HCT116 (cell line): ENCODE measurements at regions not wholly inside any gene's neighbourhood (a gene's known extent, or its start where the extent isn't known, plus 50 kb on each side); places are given as distances from the start of the nearest gene placed in this dataset.

Experiments used
- ATAC-seq: fragments of 200-7000 bp; cut with Tn5 transposase; 2 replicates; pipeline ENCODE4 v1.9.1; 2020; ENCODE audit warnings: mild to moderate bottlenecking, moderate library complexity
- BruUV-seq: library from RNA; stranded (reverse); fragments of 400-500 nt; replicated peaks from 2 replicates; lab custom pipeline; 2021; lab: Mats Ljungman, UMichigan
- CTCF ChIA-PET: fragments of 300-600 bp; sonication (Branson Sonifier 250); formaldehyde crosslinking; loops from one replicate; lab custom pipeline; 2021; ENCODE audit warnings: antibody characterized with exemption; lab: Charles Lee
- POLR2A ChIA-PET: fragments of 300-600, 350-600 bp; sonication (Branson Sonifier 250); formaldehyde crosslinking; loops from one replicate; lab custom pipeline; 2021; ENCODE audit warnings: antibody characterized with exemption; lab: Charles Lee
- RAD21 ChIA-PET, 2 experiments: fragments of 300-600 bp; sonication (Branson Sonifier 250); formaldehyde crosslinking; loops; one replicate each; lab custom pipeline; 2023; ENCODE audit warnings: low total read pairs in 2 of 2; ENCODE audit not compliant: uncharacterized antibody in 2 of 2, unreplicated experiment in 2 of 2, low non-redundant PET in 1 of 2; lab: Charles Lee
- DNase-seq: peaks from one replicate; pipeline ENCODE4 v3.0.0-alpha.2; 2010; ENCODE audit warnings: low read depth, low spot score
- H2AFZ ChIP-seq: fragments of 200-600 bp; shearing (Covaris generic), sonication (generic); 2 replicates; pipeline ENCODE4 v1.6.1; 2017; ENCODE audit warnings: low read depth, mixed run types, mixed read lengths, antibody characterized with exemption, low read length; ENCODE audit not compliant: poor library complexity, severe bottlenecking
- H3K27ac ChIP-seq: 2 replicates; pipeline ENCODE4 v1.5.1; 2012; ENCODE audit warnings: low read depth, low read length
- H3K27me3 ChIP-seq: fragments of 200-600 bp; sonication (generic); 2 replicates; pipeline ENCODE4 v1.6.1; 2016; ENCODE audit warnings: mixed run types, low read length, mixed read lengths; ENCODE audit not compliant: insufficient read depth
- H3K36me3 ChIP-seq, 2 experiments: fragments of 200-500 bp in 1 of 2; fragments of 200-600 bp in 1 of 2; sonication (Bioruptor generic) in 1 of 2; sonication (generic) in 1 of 2; 2 replicates each; pipeline versions ENCODE4 v1.5.1 to v1.6.1; 2014 to 2016; ENCODE audit warnings: low read length in 2 of 2, inconsistent platforms in 1 of 2, mixed read lengths in 1 of 2, mixed run types in 1 of 2; ENCODE audit not compliant: insufficient read depth in 2 of 2, control insufficient read depth in 1 of 2
- H3K4me1 ChIP-seq, 2 experiments: fragments of 200-600 bp in 1 of 2; sonication (generic) in 1 of 2; 2 replicates each; pipeline versions ENCODE4 v1.5.1 to v1.6.1; 2012 to 2017; ENCODE audit warnings: low read length in 2 of 2, inconsistent platforms in 1 of 2, mild to moderate bottlenecking in 1 of 2, mixed read lengths in 1 of 2, mixed run types in 1 of 2, moderate library complexity in 1 of 2; ENCODE audit not compliant: insufficient read depth in 2 of 2, control insufficient read depth in 1 of 2
- H3K4me2 ChIP-seq: fragments of 200-600 bp; sonication (generic); 2 replicates; pipeline ENCODE4 v1.6.1; 2017; ENCODE audit warnings: mixed run types, low read length, mixed read lengths
- H3K4me3 ChIP-seq, 2 experiments: fragments of 200-600 bp in 1 of 2; sonication (generic) in 1 of 2; replicated peaks in 1 of 2; 2 replicates each; pipeline ENCODE4 v1.5.1; 2011 to 2016; ENCODE audit warnings: low read length in 2 of 2, control low read depth in 1 of 2, low read depth in 1 of 2, mild to moderate bottlenecking in 1 of 2, mixed read lengths in 1 of 2, mixed run types in 1 of 2
- H3K79me2 ChIP-seq: fragments of 200-600 bp; sonication (generic); 2 replicates; pipeline ENCODE4 v1.6.1; 2017; ENCODE audit warnings: mild to moderate bottlenecking, mixed run types, low read length, moderate library complexity, mixed read lengths; ENCODE audit not compliant: insufficient read depth
- H3K9ac ChIP-seq: fragments of 200-600 bp; sonication (generic); 2 replicates; pipeline ENCODE4 v1.6.1; 2016; ENCODE audit warnings: low read length, mixed read lengths
- H3K9me2 ChIP-seq: fragments of 200-600 bp; sonication (generic), shearing (Covaris generic); 2 replicates; pipeline ENCODE4 v1.6.1; 2017; ENCODE audit warnings: mixed run types, mild to moderate bottlenecking, moderate library complexity; ENCODE audit not compliant: insufficient read depth
- H3K9me3 ChIP-seq, 2 experiments: fragments of 200-500 bp in 1 of 2; fragments of 200-600 bp in 1 of 2; sonication (Bioruptor generic) in 1 of 2; sonication (generic) in 1 of 2; 2 replicates each; pipeline ENCODE4 v1.6.1; 2014 to 2017; ENCODE audit warnings: low read length in 2 of 2, mixed read lengths in 2 of 2, inconsistent platforms in 1 of 2, low read depth in 1 of 2, mild to moderate bottlenecking in 1 of 2, mixed run types in 1 of 2, moderate library complexity in 1 of 2; ENCODE audit not compliant: control insufficient read depth in 1 of 2, insufficient read depth in 1 of 2
- H4K20me1 ChIP-seq: fragments of 200-600 bp; sonication (generic), shearing (Covaris generic); 2 replicates; pipeline ENCODE4 v1.6.1; 2017; ENCODE audit warnings: mixed run types, mild to moderate bottlenecking, moderate library complexity; ENCODE audit not compliant: insufficient read depth
- CEBPB ChIP-seq: IDR thresholded peaks from 2 replicates; pipeline ENCODE4 v1.6.1; 2012; ENCODE audit warnings: low read depth
- EGR1 ChIP-seq: IDR thresholded peaks from 2 replicates; pipeline ENCODE4 v1.6.1; 2012; ENCODE audit warnings: low read depth
- ELF1 ChIP-seq: IDR thresholded peaks from 2 replicates; pipeline ENCODE4 v1.6.1; 2012; ENCODE audit warnings: low read depth, borderline replicate concordance
- EZH2 ChIP-seq: fragments of 200-600 bp; sonication (generic); IDR thresholded peaks from 2 replicates; pipeline ENCODE4 v1.6.1; 2017; ENCODE audit warnings: antibody characterized with exemption, mixed run types
- EZH2phosphoT487 ChIP-seq: fragments of 200-600 bp; IDR thresholded peaks from 2 replicates; pipeline ENCODE4 v1.6.1; 2018; ENCODE audit warnings: antibody characterized with exemption, borderline replicate concordance
- FOSL1 ChIP-seq: IDR thresholded peaks from 2 replicates; pipeline ENCODE4 v1.6.1; 2012; ENCODE audit warnings: low read depth
- POLR2A ChIP-seq: IDR thresholded peaks from 2 replicates; pipeline ENCODE4 v1.7.0; 2011; ENCODE audit warnings: borderline replicate concordance; ENCODE audit not compliant: insufficient read depth, insufficient read length; ENCODE audit errors: extremely low read depth
- POLR2AphosphoS5 ChIP-seq: IDR thresholded peaks from 2 replicates; pipeline ENCODE4 v1.6.1; 2011; ENCODE audit warnings: mild to moderate bottlenecking, low read depth, low read length, moderate library complexity
- RAD21 ChIP-seq: IDR thresholded peaks from 2 replicates; pipeline ENCODE4 v1.6.1; 2012; ENCODE audit warnings: low read depth, mild to moderate bottlenecking
- SIN3A ChIP-seq: IDR thresholded peaks from 2 replicates; pipeline ENCODE4 v1.6.1; 2012; ENCODE audit warnings: low read depth
- SP1 ChIP-seq: IDR thresholded peaks from 2 replicates; pipeline ENCODE4 v1.6.1; 2012; ENCODE audit warnings: low read depth
- ZNF274 ChIP-seq: fragments of 200-500 bp; sonication (Bioruptor generic); IDR thresholded peaks from 2 replicates; pipeline ENCODE4 v1.6.1; 2014; ENCODE audit warnings: mild to moderate bottlenecking, low read depth, low read length, inconsistent platforms
- intact Hi-C: fragments of 100-400 bp; cut with micrococcal nuclease; formaldehyde crosslinking; loops from 2 replicates; pipeline ENCODE4 v1.10.0; 2022
- TF ChIP-seq, protein P1 (sequence below): IDR thresholded peaks from 2 replicates; pipeline ENCODE4 v1.6.1; 2012
- TF ChIP-seq, protein P2 (sequence below): IDR thresholded peaks from 2 replicates; pipeline ENCODE4 v1.6.1; 2011; ENCODE audit warnings: mild to moderate bottlenecking, low read length, moderate library complexity; ENCODE audit not compliant: insufficient replicate concordance; ENCODE audit errors: extremely low read depth

DNA sequence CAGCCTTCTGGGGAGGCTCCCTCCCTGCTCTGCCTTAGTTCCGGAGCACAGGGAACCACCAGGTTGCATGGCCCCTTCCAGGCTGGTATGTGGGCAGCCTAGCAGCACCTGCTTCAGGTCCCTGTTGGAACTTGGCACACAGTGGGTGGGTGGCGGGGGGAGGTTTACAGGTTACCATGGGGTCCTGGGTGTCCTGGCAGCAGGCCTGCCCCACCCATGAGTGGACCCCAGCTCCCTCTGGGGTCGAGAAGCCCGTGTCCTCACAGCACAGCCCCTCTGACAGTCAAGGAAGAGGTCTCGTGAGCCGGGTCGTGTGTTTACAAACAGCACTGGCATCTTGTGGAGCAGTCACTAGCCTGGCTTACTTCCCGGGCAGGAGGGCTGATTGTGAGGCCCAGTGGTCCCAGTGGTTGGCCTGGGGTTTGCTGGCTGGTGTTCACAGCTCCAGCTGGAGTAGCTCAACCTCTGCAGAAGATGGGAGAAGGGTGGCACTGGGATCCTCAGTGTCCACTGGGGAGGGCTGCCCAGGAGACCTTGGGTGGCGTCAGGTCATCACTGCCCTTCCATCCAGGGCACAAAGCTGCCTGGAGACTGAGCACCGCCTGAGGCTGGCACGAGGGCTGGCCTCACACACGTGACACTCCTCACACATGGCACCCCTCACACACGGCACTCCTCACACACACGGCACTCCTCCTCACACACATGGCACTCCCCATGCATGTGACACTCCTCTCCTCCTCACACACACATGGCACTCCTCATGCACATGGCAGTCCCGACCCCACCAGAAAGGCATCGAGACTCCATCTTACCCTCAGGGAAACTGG, 100.9 kb downstream of the RIPK4 start:
- H3K4me3 ChIP-seq: no peak overlapping the region
- POLR2A ChIA-PET: no interaction called here
- TF ChIP-seq EZH2: no peak
- no peak for TF ChIP-seq ZNF274
- TF ChIP-seq EZH2phosphoT487: no peak
- TF ChIP-seq, protein P1, sequence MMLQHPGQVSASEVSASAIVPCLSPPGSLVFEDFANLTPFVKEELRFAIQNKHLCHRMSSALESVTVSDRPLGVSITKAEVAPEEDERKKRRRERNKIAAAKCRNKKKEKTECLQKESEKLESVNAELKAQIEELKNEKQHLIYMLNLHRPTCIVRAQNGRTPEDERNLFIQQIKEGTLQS: no peak
- no peaks in the 10 kb centered on the region for H3K9me2 ChIP-seq
- no peak for ATAC-seq
- H3K9me3 ChIP-seq: no peaks in the 10 kb centered on the region
- peaks cover 6 to 14% of the 10 kb centered on the region in 2 experiments; a peak in 3 of 4 replicates for H3K4me1 ChIP-seq
- no peaks in the 10 kb centered on the region for H3K79me2 ChIP-seq
- no peak for DNase-seq
- RAD21 ChIA-PET: no interaction called here
- no peak overlapping the region for H3K4me2 ChIP-seq
- no TSS peak for BruUV-seq
- H3K27ac ChIP-seq: no peak overlapping the region
- CTCF ChIA-PET: no interaction called here
- no peak overlapping the region for H3K9ac ChIP-seq
- H4K20me1 ChIP-seq: no peaks in the 10 kb centered on the region
- no peak overlapping the region for H2AFZ ChIP-seq
- intact Hi-C loops: no loop called here
- H3K36me3 ChIP-seq: no peaks in the 10 kb centered on the region
- H3K27me3 ChIP-seq: no peaks in the 10 kb centered on the region

GRCh38 chr21:41664881-41665765, 101.7 kb downstream of the RIPK4 start:
- ChIA-PET RAD21 (interaction anchor here in 1 of 2 experiments (1.0 kb wide), 1 partner anchor 53 kb away, joined by 3 read pairs; no protein-coding TSS in a partner anchor), CTCF (no interaction called here), POLR2A (no interaction called here)
- H3K9me3 ChIP-seq: no peaks in the 10 kb centered on the region
- no peaks in the 10 kb centered on the region for H3K79me2 ChIP-seq
- H3K9me2 ChIP-seq: no peaks in the 10 kb centered on the region
- no peak overlapping the region for H3K27ac ChIP-seq
- no peaks in the 10 kb centered on the region for H3K36me3 ChIP-seq
- no peak overlapping the region for H2AFZ ChIP-seq
- no peaks in the 10 kb centered on the region for H4K20me1 ChIP-seq
- ATAC-seq: no peak
- DNase-seq: no peak
- BruUV-seq: no TSS peak
- peaks cover 6 to 16% of the 10 kb centered on the region in 2 experiments; a peak in 3 of 4 replicates for H3K4me1 ChIP-seq
- H3K4me2 ChIP-seq: no peak overlapping the region
- no peak overlapping the region for H3K9ac ChIP-seq
- no peaks in the 10 kb centered on the region; the same call in 1 of the 2 replicates for H3K27me3 ChIP-seq
- H3K4me3 ChIP-seq: no peak overlapping the region
- intact Hi-C loops: loop anchor here (5.0 kb wide), 1 partner anchor 112 kb away; no protein-coding TSS in a partner anchor
- no peak for TF ChIP-seq SP1
- TF ChIP-seq, protein P1: no peak
- no peak for TF ChIP-seq RAD21
- TF ChIP-seq EGR1: no peak
- TF ChIP-seq, protein P2, sequence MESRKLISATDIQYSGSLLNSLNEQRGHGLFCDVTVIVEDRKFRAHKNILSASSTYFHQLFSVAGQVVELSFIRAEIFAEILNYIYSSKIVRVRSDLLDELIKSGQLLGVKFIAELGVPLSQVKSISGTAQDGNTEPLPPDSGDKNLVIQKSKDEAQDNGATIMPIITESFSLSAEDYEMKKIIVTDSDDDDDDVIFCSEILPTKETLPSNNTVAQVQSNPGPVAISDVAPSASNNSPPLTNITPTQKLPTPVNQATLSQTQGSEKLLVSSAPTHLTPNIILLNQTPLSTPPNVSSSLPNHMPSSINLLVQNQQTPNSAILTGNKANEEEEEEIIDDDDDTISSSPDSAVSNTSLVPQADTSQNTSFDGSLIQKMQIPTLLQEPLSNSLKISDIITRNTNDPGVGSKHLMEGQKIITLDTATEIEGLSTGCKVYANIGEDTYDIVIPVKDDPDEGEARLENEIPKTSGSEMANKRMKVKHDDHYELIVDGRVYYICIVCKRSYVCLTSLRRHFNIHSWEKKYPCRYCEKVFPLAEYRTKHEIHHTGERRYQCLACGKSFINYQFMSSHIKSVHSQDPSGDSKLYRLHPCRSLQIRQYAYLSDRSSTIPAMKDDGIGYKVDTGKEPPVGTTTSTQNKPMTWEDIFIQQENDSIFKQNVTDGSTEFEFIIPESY: no peak
- TF ChIP-seq CEBPB: no peak
- no peak for TF ChIP-seq POLR2A
- no peak for TF ChIP-seq SIN3A
- TF ChIP-seq ZNF274: no peak
- TF ChIP-seq ELF1: no peak
- TF ChIP-seq FOSL1: no peak
- TF ChIP-seq POLR2AphosphoS5: no peak
- TF ChIP-seq EZH2phosphoT487: no peak
- no peak for TF ChIP-seq EZH2
